GM12874 (cell line): ENCODE measurements at regions not wholly inside any gene's neighbourhood (a gene's known extent, or its start where the extent isn't known, plus 50 kb on each side); places are given as distances from the start of the nearest gene placed in this dataset.

Experiments used
- TF ChIP-seq, protein P1 (sequence below): IDR thresholded peaks from 2 replicates; pipeline ENCODE4 v1.5.1; 2011; ENCODE audit warnings: low read depth, mild to moderate bottlenecking, control low read depth, low read length, moderate library complexity; ENCODE audit not compliant: insufficient read depth

DNA sequence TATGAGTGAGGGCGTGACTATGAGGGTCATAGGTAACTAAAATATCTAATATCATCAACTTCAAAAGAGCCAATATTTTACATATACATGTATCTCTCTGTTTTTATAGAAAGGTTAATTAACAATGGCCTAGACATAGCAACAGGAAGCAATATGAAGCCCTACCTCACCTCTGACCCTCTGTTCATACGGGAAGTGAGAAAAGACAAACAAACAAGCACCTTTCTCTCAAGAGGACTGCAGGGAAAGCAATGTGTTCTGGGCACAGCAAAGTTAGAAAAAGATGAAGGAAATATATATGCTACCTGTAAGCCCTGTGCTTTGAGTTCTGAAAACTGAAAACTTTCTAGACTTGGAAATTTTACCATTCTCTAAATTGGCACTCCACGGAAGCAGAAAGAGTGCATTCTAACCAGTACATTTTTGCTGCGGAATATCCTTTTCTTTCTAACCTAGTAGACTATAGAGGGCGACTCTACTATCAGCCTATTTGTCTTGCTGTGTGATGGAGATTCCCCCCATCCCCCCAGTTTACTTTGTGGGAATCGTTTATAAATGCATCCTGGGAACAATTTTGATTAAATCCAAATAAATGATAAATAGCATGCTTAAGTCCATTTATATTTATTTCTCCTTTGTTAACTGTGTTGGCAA lies 830.4 kb upstream of the FAT3 start:
- TF ChIP-seq, protein P1, sequence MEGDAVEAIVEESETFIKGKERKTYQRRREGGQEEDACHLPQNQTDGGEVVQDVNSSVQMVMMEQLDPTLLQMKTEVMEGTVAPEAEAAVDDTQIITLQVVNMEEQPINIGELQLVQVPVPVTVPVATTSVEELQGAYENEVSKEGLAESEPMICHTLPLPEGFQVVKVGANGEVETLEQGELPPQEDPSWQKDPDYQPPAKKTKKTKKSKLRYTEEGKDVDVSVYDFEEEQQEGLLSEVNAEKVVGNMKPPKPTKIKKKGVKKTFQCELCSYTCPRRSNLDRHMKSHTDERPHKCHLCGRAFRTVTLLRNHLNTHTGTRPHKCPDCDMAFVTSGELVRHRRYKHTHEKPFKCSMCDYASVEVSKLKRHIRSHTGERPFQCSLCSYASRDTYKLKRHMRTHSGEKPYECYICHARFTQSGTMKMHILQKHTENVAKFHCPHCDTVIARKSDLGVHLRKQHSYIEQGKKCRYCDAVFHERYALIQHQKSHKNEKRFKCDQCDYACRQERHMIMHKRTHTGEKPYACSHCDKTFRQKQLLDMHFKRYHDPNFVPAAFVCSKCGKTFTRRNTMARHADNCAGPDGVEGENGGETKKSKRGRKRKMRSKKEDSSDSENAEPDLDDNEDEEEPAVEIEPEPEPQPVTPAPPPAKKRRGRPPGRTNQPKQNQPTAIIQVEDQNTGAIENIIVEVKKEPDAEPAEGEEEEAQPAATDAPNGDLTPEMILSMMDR: no peak

DNA sequence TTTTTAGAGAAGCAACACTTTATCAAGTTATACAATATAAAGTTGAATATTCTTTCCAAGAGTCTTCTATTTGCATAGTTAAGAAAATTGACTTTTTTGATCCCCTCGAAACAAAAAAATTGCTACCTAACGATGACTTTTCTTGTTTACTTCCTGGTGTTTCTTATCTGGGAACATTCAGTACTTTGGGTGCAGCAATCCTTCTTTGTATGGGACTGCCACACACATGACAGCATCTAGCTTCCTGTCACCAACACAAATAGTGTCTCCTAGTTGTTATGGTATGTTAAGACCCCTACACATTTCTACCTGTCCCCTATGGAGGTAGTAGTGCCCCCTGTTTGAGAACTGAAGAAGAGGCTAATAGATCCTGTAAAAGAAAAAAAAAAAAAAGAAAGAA lies 841.7 kb upstream of the FAT3 start:
- TF ChIP-seq, protein P1: no peak

DNA sequence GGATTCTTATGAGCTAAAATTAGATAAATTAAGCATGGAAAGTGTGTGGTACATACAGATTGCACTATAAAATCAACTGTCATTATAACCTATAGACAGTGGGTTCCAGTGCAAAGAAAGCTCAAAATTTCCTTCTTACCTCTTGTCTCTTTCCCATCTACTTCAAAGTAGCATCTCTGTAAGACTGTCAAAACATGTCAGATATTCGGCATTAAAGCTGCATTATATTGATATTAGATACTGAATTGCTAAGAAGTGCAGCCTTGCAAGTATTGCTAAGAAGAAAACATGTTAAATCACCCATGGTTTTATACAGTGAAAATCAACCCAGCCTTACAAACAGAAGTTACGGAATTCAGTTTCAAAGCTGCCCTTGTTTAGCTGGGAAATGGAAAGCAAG lies 849.8 kb upstream of the FAT3 start:
- TF ChIP-seq, protein P1: no peak

DNA sequence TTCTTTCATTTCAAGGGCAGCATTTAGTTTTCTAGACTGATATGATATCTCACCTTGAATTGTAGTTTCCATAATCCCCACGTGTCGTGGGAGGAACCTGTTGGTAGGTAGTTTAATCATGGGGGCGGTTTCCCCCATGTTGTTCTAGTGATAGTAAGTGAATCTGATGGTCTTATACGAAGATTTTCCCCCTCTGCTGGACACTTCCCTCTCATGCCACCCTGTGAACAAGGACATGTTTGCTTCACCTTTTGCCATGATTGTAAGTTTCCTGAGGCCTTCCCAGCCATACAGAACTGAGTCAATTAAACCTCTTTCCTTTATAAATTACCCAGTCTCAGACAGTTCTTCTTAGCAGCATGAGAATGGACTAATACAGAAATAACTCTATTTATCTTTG lies 851.1 kb upstream of the FAT3 start:
- TF ChIP-seq, protein P1: 0 out of 2 replicates have a peak, but pooled peaks have one; percentile 7

DNA sequence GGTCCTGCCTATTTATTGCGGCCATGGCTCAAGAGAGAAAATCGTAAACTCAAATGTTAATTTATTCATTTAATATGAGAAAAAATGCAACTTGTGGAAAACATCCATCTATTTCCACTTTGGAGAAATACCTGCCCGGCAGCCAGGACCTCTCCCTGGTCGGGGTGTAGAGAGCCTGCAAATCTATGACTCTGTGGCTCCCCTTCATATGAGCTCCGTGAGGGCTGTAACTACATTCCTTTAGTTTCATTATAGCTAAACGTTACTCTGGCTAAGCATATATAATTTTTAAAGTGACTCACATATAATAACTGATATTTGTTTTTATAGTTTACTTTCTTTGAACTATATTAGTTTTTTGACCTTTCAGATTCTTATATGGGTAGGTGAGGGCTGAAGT lies 857.8 kb upstream of the FAT3 start:
- TF ChIP-seq, protein P1: no peak

DNA sequence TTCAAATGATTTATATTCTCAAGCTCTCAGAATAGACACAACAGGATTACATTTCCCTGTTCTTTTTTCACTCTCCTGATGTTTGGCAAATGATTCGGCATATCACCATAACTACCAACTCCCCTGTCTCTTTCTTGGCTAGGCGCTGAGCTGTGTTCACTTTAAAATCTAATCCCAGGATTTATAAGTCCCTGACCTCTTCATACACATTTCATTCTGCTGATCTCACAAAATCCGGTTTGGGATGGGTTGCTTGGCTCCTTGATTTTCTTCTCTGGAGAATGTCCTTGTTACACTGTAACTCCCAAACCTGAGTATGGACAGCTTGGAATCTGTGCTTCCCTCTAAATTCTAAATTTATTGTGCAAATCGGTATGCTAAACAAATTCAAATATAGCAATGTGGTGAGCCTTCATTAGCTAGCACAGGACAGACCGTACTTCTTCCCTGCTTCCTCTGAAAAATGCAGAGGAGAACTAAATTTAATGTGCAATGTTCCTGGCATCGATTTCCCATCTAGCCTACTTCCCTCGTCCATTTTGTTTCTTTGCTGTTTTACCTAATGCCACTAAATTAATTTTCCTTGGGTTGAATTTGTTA lies 858.5 kb upstream of the FAT3 start:
- TF ChIP-seq, protein P1: no peak

DNA sequence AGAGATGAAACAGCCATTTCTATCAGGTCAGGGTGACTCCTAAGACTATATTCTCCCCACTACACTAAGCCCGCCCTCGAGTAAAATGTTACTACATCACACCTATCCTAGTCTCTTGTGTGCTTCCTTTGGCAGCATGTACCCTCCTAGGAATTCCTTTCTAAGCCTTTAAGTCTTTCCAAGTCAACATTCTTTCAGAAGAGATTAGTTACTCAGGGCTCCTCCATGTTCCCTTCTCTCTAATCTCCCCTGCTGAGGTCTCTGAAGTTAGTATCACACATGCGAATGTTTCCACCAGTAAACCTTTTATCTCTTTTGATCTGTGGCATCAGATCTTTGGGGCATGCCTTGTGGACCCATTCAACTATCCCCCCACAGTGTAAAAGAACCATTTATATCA lies 873.7 kb upstream of the FAT3 start:
- TF ChIP-seq, protein P1: no peak
